ENCODE measurements at regions not wholly inside any gene's neighbourhood (a gene's known extent, or its start where the extent isn't known, plus 50 kb on each side); places are given as distances from the start of the nearest gene placed in this dataset.

GRCh38 chr13:87872813-87873212, 201.6 kb downstream of the SLITRK5 start:
- TF ChIP-seq YY1 (IDR thresholded peaks at IDR 0.05; ENCODE audit: insufficient read depth, insufficient read length): no peak
- no peak for TF ChIP-seq SUZ12 (IDR thresholded peaks at IDR 0.05; ENCODE audit: extremely low read depth, insufficient read depth, insufficient read length)
